Chondrocyte (in vitro differentiated cells): ENCODE measurements at regions not wholly inside any gene's neighbourhood (a gene's known extent, or its start where the extent isn't known, plus 50 kb on each side); places are given as distances from the start of the nearest gene placed in this dataset.

Experiments
- DNase-seq: peaks from one replicate; pipeline ENCODE4 v3.0.0; 2021; ENCODE audit warnings: mixed read lengths, low spot score
- H3K27ac Mint-ChIP-seq: one replicate; pipeline ENCODE4 v1.8.0; 2021; ENCODE audit warnings: mild to moderate bottlenecking, moderate library complexity, mixed read lengths; ENCODE audit not compliant: unreplicated experiment
- H3K27me3 Mint-ChIP-seq: 2 replicates; pipeline ENCODE4 v1.8.0; 2021; ENCODE audit warnings: low read depth, mixed read lengths
- H3K36me3 Mint-ChIP-seq: 2 replicates; pipeline ENCODE4 v1.8.0; 2021; ENCODE audit warnings: low read depth, mixed read lengths
- H3K4me1 Mint-ChIP-seq: 2 replicates; pipeline ENCODE4 v1.8.0; 2021; ENCODE audit warnings: low read depth, mild to moderate bottlenecking, mixed read lengths
- H3K4me3 Mint-ChIP-seq: one replicate; pipeline ENCODE4 v1.8.0; 2021; ENCODE audit warnings: mild to moderate bottlenecking, moderate library complexity, mixed read lengths; ENCODE audit not compliant: unreplicated experiment
- H3K9me3 Mint-ChIP-seq: 2 replicates; pipeline ENCODE4 v1.8.0; 2021; ENCODE audit warnings: low read depth, mixed read lengths
- TF ChIP-seq, protein P1 (sequence below): fragments of 200-600 bp; sonication (generic); IDR thresholded peaks from 2 replicates; pipeline ENCODE4 v1.5.0; 2021; ENCODE audit warnings: antibody characterized with exemption, mild to moderate bottlenecking, moderate library complexity

GRCh38 chrX:145735036-145735435, 82.6 kb upstream of the SLITRK2 start:
- TF ChIP-seq, protein P1, sequence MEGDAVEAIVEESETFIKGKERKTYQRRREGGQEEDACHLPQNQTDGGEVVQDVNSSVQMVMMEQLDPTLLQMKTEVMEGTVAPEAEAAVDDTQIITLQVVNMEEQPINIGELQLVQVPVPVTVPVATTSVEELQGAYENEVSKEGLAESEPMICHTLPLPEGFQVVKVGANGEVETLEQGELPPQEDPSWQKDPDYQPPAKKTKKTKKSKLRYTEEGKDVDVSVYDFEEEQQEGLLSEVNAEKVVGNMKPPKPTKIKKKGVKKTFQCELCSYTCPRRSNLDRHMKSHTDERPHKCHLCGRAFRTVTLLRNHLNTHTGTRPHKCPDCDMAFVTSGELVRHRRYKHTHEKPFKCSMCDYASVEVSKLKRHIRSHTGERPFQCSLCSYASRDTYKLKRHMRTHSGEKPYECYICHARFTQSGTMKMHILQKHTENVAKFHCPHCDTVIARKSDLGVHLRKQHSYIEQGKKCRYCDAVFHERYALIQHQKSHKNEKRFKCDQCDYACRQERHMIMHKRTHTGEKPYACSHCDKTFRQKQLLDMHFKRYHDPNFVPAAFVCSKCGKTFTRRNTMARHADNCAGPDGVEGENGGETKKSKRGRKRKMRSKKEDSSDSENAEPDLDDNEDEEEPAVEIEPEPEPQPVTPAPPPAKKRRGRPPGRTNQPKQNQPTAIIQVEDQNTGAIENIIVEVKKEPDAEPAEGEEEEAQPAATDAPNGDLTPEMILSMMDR = no peak
- Mint-ChIP-seq H3K4me1 (no peaks in the 10 kb centered on the region), H3K27me3 (no peaks in the 10 kb centered on the region), H3K4me3 (no peak overlapping the region), H3K27ac (no peak overlapping the region), H3K9me3 (peaks cover 30% of the 10 kb centered on the region), H3K36me3 (no peaks in the 10 kb centered on the region)
- DNase-seq = no peak

DNA sequence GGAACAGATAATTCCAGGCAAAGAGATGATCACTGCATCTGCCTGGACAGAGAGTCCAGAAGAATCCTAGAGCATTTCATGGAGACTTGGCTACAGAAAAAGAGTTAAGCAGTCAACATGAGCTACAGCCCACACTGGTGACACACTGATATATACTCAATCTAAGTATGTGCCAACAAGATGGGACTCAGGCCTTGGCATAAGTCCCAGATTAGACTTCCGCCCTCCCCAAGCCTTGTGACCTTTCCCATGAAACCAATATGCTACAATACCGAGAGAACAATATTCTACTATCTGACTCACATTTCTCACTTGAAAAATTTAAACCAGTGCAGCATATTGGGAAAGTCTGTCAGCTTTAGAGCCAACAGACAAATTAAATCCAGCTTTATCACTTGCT, 65.7 kb upstream of the SLITRK2 start:
- Mint-ChIP-seq H3K36me3 (no peaks in the 10 kb centered on the region), H3K27me3 (no peaks in the 10 kb centered on the region), H3K4me3 (no peak overlapping the region), H3K4me1 (no peaks in the 10 kb centered on the region), H3K9me3 (peaks cover 36% of the 10 kb centered on the region), H3K27ac (no peak overlapping the region)
- no peak for DNase-seq
- TF ChIP-seq, protein P1 = no peak
